ENCODE measurements at regions not wholly inside any gene's neighbourhood (a gene's known extent, or its start where the extent isn't known, plus 50 kb on each side); places are given as distances from the start of the nearest gene placed in this dataset.

DNA sequence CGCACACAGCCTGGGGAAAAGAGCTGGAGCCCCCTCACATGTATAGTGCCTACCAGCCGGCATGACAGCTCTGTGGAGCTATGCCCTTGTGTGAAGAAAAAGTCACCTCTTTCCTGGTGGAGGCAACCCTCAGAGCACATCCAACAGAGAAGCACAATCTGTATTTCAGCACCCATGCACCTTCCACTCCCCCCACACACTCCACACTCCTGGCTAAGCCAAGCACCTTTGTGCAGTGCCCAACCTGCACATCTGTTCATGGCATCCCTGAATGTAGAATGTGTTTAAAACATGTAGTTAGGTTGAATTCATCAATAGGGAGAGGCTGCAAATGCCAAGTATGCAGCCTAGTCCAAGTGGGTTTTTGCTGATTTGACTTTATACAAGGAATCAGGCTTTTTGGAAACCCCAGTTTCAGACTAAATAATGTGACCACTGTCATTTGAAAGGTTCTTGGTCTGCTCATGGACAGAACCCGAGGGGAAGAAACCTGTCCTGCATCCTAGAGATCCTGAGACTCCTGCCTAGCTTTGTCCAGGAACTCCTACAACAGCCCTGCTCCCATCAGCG is 197.1 kb downstream of the TOMM20 start:
- DNase-seq: no peak

DNA sequence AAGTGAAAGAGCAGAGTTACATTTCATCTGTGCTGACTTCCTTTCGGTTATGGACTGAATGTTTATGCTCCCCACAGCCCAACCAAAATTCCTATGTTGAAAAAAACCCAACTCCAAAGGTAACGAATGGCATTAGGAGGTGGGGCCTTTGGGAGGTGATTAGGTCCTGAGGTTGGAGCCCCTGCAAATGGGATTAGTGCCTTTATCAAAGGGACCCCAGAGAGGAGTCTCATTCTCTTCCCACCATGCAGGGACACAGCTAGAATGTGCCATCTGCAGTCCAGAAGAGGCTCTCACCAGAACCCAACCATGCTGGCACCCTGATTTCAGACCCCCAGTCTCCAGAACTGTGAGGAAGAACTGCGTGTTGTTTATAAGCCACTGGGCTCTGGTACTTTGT is 199.3 kb downstream of the TOMM20 start:
- no peak for DNase-seq

DNA sequence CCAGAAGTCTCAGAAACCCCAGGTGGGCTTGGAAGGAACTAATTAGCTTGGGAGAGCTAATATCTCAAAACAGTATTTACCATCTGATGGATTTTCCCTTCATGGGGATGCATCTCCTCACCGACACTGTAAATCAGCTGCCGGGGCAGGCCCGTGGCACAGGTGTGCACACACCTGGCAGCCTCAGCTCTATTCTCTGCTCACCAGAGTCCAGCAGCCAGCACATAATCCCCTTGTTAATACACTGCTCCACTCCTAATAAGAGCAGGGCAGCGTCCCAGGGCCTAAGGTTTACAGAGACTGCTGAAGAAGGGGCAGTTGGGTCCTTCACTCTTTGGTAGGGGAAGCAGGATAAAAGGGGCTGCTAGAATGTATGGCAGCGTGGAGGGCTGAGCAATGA is 200.0 kb downstream of the TOMM20 start:
- no peak for DNase-seq

DNA sequence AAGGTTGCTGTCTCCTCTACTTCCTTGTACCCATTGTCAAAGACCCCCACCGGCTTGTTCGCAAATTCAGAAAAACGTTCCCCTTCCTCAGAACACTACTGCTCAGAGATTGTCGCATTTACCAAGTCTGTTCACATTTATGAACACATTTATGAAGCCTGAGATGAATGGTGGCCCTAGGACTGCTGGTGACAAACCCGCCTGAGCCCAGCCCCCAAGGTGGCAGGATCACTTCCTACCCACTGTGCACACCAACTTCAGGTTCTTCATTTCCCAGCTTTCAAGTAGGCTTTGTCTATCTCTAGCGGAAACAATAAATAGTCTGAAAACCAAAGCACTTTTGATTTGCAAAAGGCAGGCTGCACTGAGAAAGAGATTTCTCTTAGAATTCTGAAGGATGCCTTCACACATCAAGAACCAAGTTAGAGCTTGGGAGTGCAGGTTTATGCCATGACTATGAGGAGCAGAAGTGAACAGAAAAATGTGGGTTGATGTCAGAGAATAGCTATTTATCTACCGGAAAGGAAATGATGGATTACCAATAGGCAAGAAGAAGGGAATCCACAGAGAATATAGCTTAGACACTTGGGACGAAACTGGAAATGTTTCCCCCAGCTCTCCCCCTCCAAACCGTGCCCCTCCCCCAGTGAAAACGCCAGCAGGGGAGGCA is 200.5 kb downstream of the TOMM20 start:
- DNase-seq: no peak

DNA sequence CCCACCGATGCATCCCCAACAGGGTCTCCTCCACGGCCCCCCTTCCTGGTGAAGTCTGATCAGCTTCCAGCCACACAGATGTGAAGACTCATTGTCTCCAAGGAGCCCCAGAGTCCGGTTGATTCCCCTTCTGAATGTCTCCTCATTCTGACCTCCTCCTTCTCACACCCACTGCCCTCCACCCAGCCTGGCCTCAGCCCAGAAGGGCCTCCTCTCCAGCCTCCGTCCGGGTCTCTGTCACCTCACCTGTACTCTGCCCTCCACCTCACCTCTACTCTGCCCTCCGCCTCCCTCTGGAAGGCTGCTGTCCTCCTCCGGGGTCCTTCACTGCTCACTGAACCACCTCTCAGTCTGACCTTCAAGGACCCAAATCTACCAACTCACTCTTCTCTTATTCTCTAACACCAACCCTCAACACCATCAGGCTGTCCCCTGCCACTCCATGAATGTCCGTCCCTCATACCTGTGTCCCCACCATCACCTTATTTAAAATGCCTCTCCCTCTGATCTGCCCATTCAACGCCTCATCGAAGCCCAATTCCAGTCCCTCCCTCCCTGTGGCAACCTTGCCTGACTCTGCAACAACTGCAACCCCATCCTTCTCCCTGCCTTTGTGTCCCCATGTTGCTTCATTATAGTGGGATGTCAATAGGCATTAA is 201.2 kb downstream of the TOMM20 start:
- DNase-seq: no peak

DNA sequence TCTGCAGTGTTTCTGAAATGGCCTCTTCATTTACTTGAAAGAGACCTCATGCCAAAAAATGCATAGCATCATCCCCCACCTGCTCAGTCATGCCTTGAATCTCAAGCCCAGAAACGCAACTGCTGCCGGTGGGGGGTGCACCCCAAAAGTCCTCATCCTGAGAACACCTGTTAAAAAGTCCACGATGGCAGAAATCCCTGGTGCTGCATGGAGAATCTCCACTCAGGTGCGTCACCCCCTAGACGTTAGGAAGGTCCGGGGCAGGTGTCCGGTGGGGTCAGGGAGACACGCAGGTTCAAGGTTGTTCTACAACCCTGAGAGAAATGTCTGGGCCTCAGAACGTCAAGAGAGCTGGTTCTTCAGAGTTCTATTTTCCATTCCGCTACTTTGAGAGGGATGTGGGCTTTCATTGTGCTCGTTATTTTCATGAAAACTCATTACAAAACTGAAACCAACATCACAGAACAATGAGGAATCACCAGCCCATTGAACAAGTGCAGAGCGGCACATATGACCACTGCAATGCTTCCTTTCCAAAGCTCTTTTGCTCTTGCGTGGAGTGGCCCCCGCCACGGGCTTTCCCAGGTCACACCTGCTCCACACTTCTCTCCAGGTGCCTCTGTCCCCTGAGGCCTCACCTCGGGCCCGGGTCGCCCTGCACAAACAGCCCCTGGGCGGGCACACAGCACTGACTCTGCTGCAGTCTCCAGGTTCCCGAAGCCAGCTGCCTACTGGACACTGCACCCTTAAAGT is 201.9 kb downstream of the TOMM20 start:
- no peak for DNase-seq

DNA sequence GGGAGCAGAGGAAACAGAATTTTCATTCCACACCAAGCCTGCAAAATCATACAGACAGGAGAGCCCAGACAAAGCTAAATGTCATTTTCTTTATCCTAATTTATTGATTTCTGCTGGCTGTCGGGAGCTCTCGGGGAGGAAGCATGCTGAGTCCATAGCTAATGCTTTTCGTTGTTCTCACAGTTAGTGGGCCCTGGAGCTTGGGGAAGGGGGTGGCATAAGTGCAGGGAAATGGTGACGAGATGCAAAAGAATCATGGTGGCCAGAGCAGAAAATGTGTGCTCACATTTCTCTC is 202.4 kb downstream of the TOMM20 start:
- no peak for DNase-seq

DNA sequence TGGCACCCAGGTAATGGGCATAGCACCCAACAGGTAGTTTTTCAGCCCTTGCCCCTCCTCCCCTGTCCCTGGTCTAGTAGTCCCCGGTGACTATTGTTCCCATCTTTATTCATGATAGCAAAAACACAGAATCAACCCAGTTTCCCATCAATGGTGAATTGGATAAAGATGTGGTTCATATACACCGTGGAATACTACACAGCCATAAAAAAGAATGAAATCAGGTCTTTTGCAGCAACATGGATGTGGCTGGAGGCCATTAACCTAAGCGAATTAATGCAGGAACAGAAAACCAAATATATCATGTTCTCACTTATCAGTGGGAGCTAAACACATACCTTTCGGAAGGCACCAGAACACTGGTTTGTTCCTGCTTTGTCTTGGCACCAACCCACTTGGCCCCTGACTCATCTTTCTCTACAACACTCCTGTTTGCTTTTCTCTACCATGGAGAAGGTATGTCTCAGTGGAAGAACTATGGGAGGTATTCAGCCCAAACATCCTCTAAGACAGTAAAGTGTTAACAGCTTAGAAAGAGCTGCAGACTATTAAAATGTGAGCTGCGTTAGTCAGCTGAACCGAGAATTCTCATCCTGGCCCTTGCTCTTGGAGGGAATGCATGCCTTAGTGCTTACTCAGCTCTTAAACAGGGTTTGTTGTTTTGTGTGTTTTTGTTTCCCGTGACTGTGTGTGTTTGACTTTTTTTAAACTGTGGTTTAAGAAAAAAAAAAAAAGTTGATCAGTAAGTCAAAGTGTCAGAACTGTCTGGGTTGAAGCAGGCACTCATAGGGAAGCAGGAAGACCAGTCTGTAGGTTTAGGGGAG is 203.0 kb downstream of the TOMM20 start:
- no peak for DNase-seq

DNA sequence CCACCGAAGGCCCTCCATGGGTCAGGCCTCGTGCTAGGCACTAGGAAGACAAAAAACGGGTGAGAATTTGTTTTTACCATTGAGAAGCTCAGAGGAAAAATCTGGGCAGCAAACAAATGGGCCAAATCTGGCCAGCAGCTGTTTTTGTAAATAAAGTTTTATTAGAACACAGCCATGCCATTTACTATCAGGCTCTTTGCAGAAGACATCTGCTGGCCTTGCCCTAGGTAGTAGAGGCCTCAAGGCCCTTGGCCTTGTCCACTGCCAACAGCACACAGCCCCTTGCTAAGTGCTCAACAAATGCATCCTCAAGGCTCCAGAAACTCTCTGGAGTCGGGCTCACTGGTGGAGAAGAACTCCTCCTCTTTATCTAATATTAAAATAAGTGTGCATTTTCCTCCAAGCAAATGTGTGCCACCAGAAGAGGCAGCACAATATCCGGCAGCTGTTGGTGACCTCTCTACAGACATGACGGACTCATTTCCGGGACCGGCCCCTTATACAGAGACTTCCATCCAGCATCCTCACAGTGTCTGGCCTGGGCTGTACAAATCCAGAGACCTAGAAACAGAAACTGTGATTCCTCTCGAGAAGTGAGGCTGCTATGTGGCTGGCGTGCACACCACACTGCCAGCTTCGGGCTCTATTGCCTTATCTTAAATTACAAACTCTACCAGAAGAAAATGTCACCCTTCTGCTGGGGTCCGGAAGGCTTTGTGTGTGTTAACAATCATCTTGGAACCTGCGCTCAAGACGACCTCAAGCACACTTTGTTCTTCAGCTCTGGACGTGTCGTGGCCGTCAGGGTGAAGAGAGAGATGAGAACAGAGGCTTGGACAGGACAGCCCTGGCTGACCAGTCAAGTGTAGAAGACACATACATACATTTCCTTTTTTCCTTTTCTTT is 203.9 kb downstream of the TOMM20 start:
- no peak for DNase-seq

DNA sequence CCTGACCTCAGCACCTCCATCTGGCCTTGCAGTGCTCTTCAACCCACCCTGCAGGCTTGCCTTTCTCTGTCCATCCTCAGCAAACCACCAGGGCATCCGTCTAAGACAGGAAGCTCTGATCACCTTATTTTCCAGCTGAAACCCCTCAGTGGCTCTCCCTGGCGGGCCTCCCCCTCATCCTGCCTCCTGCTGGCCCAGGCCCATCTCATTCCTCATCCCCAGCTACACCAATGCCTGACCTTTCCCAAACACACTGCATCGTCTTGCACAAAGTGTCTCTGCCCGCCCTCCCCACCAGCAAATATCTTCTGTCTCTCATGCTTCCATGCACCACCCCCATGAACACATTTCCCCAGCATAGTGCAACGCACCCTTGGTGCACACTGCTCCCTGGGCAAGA is 205.0 kb downstream of the TOMM20 start:
- DNase-seq: no peak

DNA sequence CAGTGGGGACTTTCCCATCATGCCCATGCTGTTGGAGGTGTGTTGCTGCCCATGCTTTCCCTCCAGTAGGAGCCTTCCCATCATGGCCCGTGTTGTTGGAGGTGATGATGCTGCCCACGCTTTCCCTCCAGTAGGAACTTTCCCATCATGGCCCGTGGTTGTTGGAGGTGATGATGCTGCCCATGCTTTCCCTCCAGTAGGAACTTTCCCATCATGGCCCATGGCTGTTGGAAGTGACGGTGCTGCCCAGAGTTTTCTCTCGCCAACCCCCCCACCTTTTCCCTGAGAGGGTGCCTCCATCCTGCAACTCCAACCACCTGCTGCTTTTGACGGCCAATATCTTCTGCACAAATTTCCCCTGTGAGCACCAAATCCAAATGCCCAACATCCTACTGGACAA is 205.7 kb downstream of the TOMM20 start:
- no peak for DNase-seq

DNA sequence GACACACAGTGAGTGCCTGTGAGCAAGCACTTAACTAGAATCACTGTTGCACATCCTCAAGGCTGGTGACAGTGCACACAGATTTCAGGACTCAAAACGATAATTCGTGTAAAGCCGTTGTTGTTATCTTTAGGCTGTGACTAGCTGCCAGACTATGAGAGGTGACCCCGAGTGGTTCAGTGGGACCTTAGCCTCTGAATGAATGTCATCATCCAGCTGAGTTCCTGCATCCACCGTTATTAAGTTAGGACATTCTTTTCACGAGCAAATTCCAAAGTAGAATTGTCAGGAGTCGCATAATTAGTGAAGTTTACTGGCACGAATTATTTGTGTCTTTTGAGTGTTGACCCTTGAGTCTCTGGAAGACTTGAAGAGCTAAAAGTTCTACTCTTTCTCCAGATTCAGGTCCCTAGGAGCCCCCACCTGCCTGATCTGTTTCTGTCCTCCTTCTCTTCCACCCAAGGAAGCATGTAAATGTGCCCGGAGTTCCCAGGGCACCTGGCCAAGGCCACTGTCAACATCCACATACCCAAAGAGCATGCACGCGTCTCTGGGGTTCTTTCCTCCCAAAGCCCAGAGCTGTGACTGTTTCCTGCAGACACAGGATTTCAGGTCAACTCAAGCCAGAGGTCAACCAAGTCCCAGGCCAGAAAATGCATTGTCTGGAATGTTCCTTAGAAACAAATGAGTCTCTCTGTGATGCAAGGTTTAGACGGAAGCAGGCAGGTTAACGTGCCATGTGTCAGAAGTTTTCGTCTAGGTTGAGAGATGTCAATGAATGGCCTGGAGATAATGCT is 207.2 kb downstream of the TOMM20 start:
- no peak for DNase-seq

DNA sequence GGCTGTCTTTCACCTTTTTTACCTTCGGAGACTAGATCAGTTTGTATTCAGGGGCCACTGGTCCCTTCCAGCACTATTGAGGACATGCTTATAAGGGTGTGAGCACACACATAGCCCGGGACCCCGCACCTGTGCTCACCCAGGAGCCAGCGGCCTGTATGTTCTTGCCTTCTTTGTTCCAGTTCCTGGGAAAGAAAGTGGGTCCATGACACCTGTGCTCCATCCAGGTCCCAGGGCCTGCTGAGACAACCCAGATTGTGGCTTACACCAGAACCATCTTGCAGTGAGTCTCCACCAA is 207.8 kb downstream of the TOMM20 start:
- no peak for DNase-seq

DNA sequence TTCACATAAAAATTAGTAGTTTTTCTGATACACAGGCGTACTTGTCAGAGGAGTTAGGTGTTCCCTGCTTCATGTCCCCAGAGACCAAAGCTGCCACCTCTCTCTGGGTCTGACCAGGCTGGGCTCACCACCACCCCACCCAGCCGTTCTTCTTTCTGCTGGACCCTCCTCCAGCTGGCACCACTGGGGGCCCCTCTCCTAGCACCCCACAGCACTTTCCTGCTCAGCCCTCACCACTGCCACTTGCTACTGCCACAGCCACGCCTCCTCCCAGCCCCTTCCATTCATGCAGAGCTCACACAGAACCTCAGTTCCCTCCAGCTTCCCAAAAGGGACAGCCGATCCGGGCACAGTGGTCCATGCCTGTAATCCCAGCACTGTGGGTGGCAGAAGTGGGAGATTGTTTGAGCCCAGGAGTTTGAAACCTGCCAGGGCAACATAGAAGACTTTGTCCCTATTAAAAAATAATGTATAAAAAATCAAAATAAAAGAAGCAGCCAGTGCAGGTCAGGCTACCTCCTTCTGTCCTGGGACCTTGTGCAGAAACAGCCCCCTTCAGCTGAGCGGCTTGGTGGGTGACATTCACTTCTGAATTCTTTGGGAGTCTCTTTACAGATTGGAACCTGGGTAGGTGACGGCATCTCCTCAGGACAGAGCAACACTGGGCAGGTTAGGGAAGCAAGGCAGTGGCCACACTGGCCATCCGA is 208.3 kb downstream of the TOMM20 start:
- no peak for DNase-seq

DNA sequence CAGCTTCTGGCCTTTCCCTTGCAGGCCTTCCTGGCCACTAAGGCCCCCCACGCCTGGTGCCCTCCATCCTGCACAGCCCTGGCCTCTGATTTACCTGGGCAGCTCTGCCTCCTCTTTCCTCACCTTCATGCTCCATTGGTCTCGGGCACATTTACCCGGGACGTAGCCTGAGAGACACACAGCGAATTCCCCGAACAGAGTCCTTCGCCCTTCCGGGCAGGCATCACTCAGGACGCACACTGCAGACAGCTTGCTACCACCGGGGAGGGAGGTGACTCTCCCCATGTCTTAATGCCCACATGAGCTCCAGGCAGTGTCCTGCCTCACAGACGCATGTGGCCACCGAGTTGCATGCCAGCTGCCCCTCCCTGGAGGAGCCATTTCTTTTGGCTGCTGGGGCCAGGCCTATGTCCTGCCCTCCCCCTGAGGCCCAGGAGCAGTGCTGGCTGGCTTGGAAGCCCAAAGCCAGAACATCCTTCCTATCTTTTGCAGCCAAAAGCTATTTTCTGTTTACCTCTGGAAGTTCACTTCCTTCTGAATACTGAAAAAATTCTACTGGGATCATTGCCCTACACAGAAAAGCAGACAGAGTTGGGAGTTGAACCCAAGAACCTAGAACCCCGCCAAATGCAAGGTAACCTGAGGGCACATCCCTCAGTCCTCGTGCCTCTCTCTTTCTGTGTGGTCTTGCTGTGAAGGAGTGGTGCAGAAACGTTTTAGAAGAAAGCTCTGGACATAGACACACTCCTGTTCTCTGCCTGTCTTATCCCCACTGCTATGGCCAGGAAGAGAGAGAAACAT is 209.5 kb downstream of the TOMM20 start:
- no peak for DNase-seq

DNA sequence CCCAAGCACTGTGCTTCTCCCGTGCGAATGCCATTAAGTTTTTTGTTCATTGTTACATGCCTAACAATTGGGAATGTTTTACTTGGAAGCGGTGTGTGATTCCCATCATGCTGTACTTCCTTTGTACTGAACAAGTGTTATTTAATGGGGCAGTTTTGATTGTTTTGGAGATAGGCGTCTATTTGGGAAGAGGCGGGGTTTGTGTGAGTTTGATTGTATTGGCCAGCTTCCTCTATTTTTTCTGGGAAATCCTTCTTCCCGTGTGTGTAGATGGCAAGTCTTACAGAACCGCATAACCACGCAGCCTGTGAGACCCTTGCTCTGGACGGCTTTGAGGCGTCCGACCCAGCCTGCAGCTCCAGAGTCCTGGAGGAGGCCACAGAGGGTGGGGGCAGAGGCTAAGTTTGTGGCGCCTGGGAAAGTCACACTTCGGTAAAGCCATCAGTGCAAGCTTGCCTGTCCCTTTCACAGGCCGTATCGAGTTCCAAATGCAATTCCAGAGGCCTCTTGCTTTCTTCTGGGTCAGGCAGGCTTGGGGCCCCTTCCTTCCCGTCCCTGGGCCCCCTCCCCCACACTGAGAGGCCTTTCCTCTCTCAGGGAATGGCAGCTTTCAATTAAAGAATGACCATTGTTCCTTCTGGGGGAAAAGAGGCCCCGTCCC is 210.3 kb downstream of the TOMM20 start:
- DNase-seq: no peak

DNA sequence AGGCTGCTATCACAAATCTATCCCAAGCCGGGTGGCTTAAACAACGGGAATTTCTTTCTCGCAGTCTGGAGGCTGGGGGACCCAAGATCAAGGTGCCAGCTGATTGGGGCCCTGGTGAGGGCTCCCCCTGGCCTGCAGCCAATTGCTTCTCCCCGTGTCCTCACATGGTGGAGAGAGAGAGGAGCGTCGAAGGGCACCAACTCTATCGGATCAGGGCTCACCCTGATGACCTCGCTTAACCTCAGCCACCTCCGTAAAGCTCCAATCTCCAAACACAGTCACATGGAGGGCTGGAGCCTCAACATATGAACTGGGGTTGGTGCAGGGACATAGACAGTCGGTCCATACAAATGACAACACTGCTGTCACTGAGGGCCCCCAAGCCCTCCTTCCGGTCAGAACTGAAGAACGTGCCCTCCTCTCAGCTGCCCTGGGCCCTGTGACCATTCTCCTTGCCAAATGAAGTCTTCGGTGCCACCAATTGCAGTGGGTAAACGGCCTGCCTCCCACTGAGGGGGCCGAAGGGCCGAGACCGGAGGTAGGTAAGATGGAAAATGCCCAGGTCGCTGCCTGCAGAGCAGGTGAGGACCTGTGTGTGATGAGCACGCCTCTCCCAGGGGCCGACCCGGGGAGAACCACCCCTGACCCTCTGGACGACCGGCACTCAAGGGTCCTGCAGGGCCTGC is 211.0 kb downstream of the TOMM20 start:
- no peak for DNase-seq

DNA sequence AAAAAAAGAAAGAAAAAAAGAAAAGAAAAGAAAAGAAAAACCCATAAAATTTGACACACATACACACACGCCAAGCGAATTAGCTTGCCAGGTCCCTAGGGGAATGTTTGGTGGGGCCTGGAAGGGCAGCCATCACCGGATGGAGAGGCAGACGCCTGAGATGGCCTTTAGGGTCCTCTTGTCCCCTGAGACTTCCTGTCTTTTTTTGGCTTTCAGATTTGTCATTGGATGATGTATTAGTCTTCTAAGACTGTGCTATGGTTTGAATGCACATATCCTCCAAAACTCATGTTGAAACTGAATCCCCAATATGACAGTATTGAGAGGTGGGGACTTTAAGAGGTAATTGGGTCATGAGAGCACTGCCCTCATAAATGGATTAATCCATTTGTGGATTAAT is 211.8 kb downstream of the TOMM20 start:
- no peak for DNase-seq

Data from SHP77 treated with DMSO at 0.1 percent for 48 hours (cell line).